Activated naive CD4-positive, alpha-beta T cell treated with Interleukin-2 at 50 U/mL for 16 hours (primary cell): ENCODE measurements at regions not wholly inside any gene's neighbourhood (a gene's known extent, or its start where the extent isn't known, plus 50 kb on each side); places are given as distances from the start of the nearest gene placed in this dataset.
"Not testable (repeated sequence)": the region's sequence is repeated elsewhere in the genome, so short reads cannot be mapped to it uniquely, and the experiment has no call there.

Source experiments
- DNase-seq: peaks from one replicate; pipeline ENCODE4 v3.0.0-alpha.2; 2020

- no peak for DNase-seq
These were observed 554.0 kb downstream of the ARL4A start for GRCh38 chr7:13241416-13241815.

- DNase-seq: no peak
These were observed 570.2 kb downstream of the ARL4A start for GRCh38 chr7:13257661-13258060.

GRCh38 chr7:13258386-13258785 is 571.0 kb downstream of the ARL4A start:
- no peak for DNase-seq

- no peak for DNase-seq
These were observed 572.5 kb downstream of the ARL4A start for GRCh38 chr7:13259930-13260329.

GRCh38 chr7:13262929-13263530 is 575.6 kb downstream of the ARL4A start:
- no peak for DNase-seq

GRCh38 chr7:13265271-13265670 is 577.8 kb downstream of the ARL4A start:
- no peak for DNase-seq

- DNase-seq: not testable (repeated sequence)
These were observed 586.8 kb downstream of the ARL4A start for GRCh38 chr7:13274205-13274604.

GRCh38 chr7:13276977-13277376 is 589.5 kb downstream of the ARL4A start:
- DNase-seq: no peak

GRCh38 chr7:13278020-13278419 is 590.6 kb downstream of the ARL4A start:
- no peak for DNase-seq

GRCh38 chr7:13279854-13280435 is 592.5 kb downstream of the ARL4A start:
- DNase-seq: no peak

GRCh38 chr7:13282377-13282980 is 595.0 kb downstream of the ARL4A start:
- DNase-seq: no peak

- DNase-seq: no peak
These were observed 599.5 kb downstream of the ARL4A start for GRCh38 chr7:13286916-13287315.

GRCh38 chr7:13288516-13288915 is 601.1 kb downstream of the ARL4A start:
- DNase-seq: no peak

- DNase-seq: no peak
These were observed 603.5 kb downstream of the ARL4A start for GRCh38 chr7:13290975-13291374.

- DNase-seq: no peak
These were observed 606.0 kb downstream of the ARL4A start for GRCh38 chr7:13293264-13294002.

GRCh38 chr7:13307040-13307439 is 619.6 kb downstream of the ARL4A start:
- DNase-seq: no peak

GRCh38 chr7:13308423-13308822 is 621.0 kb downstream of the ARL4A start:
- DNase-seq: no peak

- no peak for DNase-seq
These were observed 622.1 kb downstream of the ARL4A start for GRCh38 chr7:13309535-13309934.

- DNase-seq: no peak
These were observed 624.9 kb downstream of the ARL4A start for GRCh38 chr7:13312307-13312706.

- no peak for DNase-seq
These were observed 632.9 kb downstream of the ARL4A start for GRCh38 chr7:13320333-13320732.

GRCh38 chr7:13321316-13321715 is 633.9 kb downstream of the ARL4A start:
- DNase-seq: no peak

GRCh38 chr7:13322126-13322525 is 634.7 kb downstream of the ARL4A start:
- no peak for DNase-seq

GRCh38 chr7:13327669-13328068 is 640.2 kb downstream of the ARL4A start:
- no peak for DNase-seq

- no peak for DNase-seq
These were observed 645.9 kb downstream of the ARL4A start for GRCh38 chr7:13333371-13333770.
